ENCODE measurements at regions not wholly inside any gene's neighbourhood (a gene's known extent, or its start where the extent isn't known, plus 50 kb on each side); places are given as distances from the start of the nearest gene placed in this dataset.

DNA sequence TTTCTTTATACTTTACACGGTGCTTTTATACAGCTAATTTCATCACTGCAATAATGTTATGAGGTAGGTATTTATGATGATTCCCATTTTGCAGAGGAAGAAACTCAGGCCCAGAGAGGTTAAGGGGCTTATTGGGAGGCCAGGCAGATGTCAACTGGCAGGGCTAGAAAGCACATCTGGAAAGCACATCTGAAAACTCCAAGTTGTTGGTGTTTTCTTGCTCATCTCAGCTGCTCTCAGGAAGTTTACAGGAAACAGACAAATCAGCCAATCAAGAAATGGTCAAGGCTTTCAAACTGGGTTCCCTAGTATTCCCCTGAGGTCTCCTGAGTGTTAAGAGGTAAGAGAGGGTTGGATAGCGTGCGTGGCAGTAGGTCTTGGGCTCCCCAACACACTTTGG, 124.1 kb upstream of the MED13L start:
- DNase-seq = no peak
- no TSS peak for BruUV-seq (replicated peaks)
- Mint-ChIP-seq H3K4me3 (ENCODE audit: unreplicated experiment) (no peak overlapping the region), H3K36me3 (ENCODE audit: insufficient read depth, unreplicated experiment) (peaks cover 3% of the 10 kb centered on the region), H3K4me1 (ENCODE audit: low read depth, unreplicated experiment) (peaks cover 8% of the 10 kb centered on the region), H3K27ac (ENCODE audit: unreplicated experiment) (no peak overlapping the region), H3K27me3 (ENCODE audit: insufficient read depth, unreplicated experiment) (no peaks in the 10 kb centered on the region), H3K9me3 (ENCODE audit: unreplicated experiment) (peaks cover 14% of the 10 kb centered on the region)
- intact Hi-C loops (cut with micrococcal nuclease; ENCODE audit: unreplicated experiment) = no loop called here
- POLR2A ChIA-PET = no interaction called here
- no peak overlapping the region for H3K4me3 ChIP-seq (ENCODE audit: low read depth, low read length)
- H3K27me3 ChIP-seq (replicated peaks; ENCODE audit: control insufficient read depth, insufficient read depth, low read length) = no peaks in the 10 kb centered on the region
- CTCF ChIA-PET = no interaction called here
- no peaks in the 10 kb centered on the region for H3K36me3 ChIP-seq (ENCODE audit: control insufficient read depth, insufficient read depth, low read length)
- TF ChIP-seq CTCF (IDR thresholded peaks at IDR 0.05; ENCODE audit: insufficient read depth in 1 of 2, low read depth in 1 of 2, low read length in 1 of 2, severe bottlenecking in 1 of 2, unreplicated experiment in 1 of 2) = no peak
- peaks cover 4% of the 10 kb centered on the region for H3K4me1 ChIP-seq
- H3K9me3 ChIP-seq = no peaks in the 10 kb centered on the region

- Histone ChIP-seq H3K36me3 (ENCODE audit: control insufficient read depth, insufficient read depth, low read length) (no peaks in the 10 kb centered on the region), H3K27me3 (replicated peaks; ENCODE audit: control insufficient read depth, insufficient read depth, low read length) (no peaks in the 10 kb centered on the region), H3K4me3 (ENCODE audit: low read depth, low read length) (no peak overlapping the region), H3K4me1 (peaks cover 12% of the 10 kb centered on the region), H3K9me3 (no peaks in the 10 kb centered on the region)
- no TSS peak for BruUV-seq (replicated peaks)
- peaks cover 14% of the 10 kb centered on the region for H3K9me3 Mint-ChIP-seq (ENCODE audit: unreplicated experiment)
- CTCF ChIA-PET = no interaction called here
- peaks cover 16% of the 10 kb centered on the region for H3K4me1 Mint-ChIP-seq (ENCODE audit: low read depth, unreplicated experiment)
- H3K36me3 Mint-ChIP-seq (ENCODE audit: insufficient read depth, unreplicated experiment) = peaks cover 6% of the 10 kb centered on the region
- no peak for TF ChIP-seq CTCF (IDR thresholded peaks at IDR 0.05; ENCODE audit: insufficient read depth in 1 of 2, low read depth in 1 of 2, low read length in 1 of 2, severe bottlenecking in 1 of 2, unreplicated experiment in 1 of 2)
- no peaks in the 10 kb centered on the region for H3K27me3 Mint-ChIP-seq (ENCODE audit: insufficient read depth, unreplicated experiment)
- no peak overlapping the region for H3K27ac Mint-ChIP-seq (ENCODE audit: unreplicated experiment)
- POLR2A ChIA-PET = no interaction called here
- intact Hi-C loops (cut with micrococcal nuclease; ENCODE audit: unreplicated experiment) = no loop called here
- no peak for DNase-seq
- H3K4me3 Mint-ChIP-seq (ENCODE audit: unreplicated experiment) = no peak overlapping the region
Observed at GRCh38 chr12:116402163-116402939, 124.9 kb upstream of the MED13L start.

- peaks cover 6% of the 10 kb centered on the region for H3K36me3 Mint-ChIP-seq (ENCODE audit: insufficient read depth, unreplicated experiment)
- H3K4me3 Mint-ChIP-seq (ENCODE audit: unreplicated experiment) = no peak overlapping the region
- no peaks in the 10 kb centered on the region for H3K9me3 ChIP-seq
- no TSS peak for BruUV-seq (replicated peaks)
- no peak overlapping the region for H3K27ac Mint-ChIP-seq (ENCODE audit: unreplicated experiment)
- ChIA-PET CTCF (no interaction called here), POLR2A (no interaction called here)
- peaks cover 12% of the 10 kb centered on the region for H3K4me1 ChIP-seq
- H3K4me3 ChIP-seq (ENCODE audit: low read depth, low read length) = no peak overlapping the region
- no peaks in the 10 kb centered on the region for H3K36me3 ChIP-seq (ENCODE audit: control insufficient read depth, insufficient read depth, low read length)
- TF ChIP-seq CTCF (IDR thresholded peaks at IDR 0.05; ENCODE audit: insufficient read depth in 1 of 2, low read depth in 1 of 2, low read length in 1 of 2, severe bottlenecking in 1 of 2, unreplicated experiment in 1 of 2) = no peak
- peaks cover 10% of the 10 kb centered on the region for H3K9me3 Mint-ChIP-seq (ENCODE audit: unreplicated experiment)
- DNase-seq = no peak
- no peaks in the 10 kb centered on the region for H3K27me3 ChIP-seq (replicated peaks; ENCODE audit: control insufficient read depth, insufficient read depth, low read length)
- no peaks in the 10 kb centered on the region for H3K27me3 Mint-ChIP-seq (ENCODE audit: insufficient read depth, unreplicated experiment)
- H3K4me1 Mint-ChIP-seq (ENCODE audit: low read depth, unreplicated experiment) = peaks cover 19% of the 10 kb centered on the region
- intact Hi-C loops (cut with micrococcal nuclease; ENCODE audit: unreplicated experiment) = no loop called here
Observed at GRCh38 chr12:116403546-116403945, 126.1 kb upstream of the MED13L start.
